ENCODE measurements at regions not wholly inside any gene's neighbourhood (a gene's known extent, or its start where the extent isn't known, plus 50 kb on each side); places are given as distances from the start of the nearest gene placed in this dataset.
"Not testable (repeated sequence)": the region's sequence is repeated elsewhere in the genome, so short reads cannot be mapped to it uniquely, and the experiment has no call there.

GRCh38 chr9:62730229-62731000 is 1540.6 kb downstream of the SPATA31A7 start:
- DNase-seq; H3K36me3 Mint-ChIP-seq (ENCODE audit: low read depth); POLR2A ChIA-PET; H3K27me3 Mint-ChIP-seq; H3K4me1 Mint-ChIP-seq; H3K27ac Mint-ChIP-seq; H3K9me3 Mint-ChIP-seq; intact Hi-C loops (cut with micrococcal nuclease); CTCF ChIA-PET; H3K4me3 Mint-ChIP-seq: not testable (repeated sequence)
- ATAC-seq (ENCODE audit: low read depth) = peak; percentile 87

GRCh38 chr9:62731015-62731414 is 1541.2 kb downstream of the SPATA31A7 start:
- H3K27me3 Mint-ChIP-seq; DNase-seq; H3K36me3 Mint-ChIP-seq (ENCODE audit: low read depth); intact Hi-C loops (cut with micrococcal nuclease); H3K27ac Mint-ChIP-seq; H3K9me3 Mint-ChIP-seq; CTCF ChIA-PET; H3K4me1 Mint-ChIP-seq; POLR2A ChIA-PET; ATAC-seq (ENCODE audit: low read depth); H3K4me3 Mint-ChIP-seq: not testable (repeated sequence)

GRCh38 chr9:62737004-62737606 is 1547.3 kb downstream of the SPATA31A7 start:
- DNase-seq; H3K27ac Mint-ChIP-seq; H3K9me3 Mint-ChIP-seq; H3K4me3 Mint-ChIP-seq; H3K27me3 Mint-ChIP-seq; CTCF ChIA-PET; intact Hi-C loops (cut with micrococcal nuclease); H3K36me3 Mint-ChIP-seq (ENCODE audit: low read depth); ATAC-seq (ENCODE audit: low read depth); H3K4me1 Mint-ChIP-seq; POLR2A ChIA-PET: not testable (repeated sequence)

- POLR2A ChIA-PET; CTCF ChIA-PET; DNase-seq; H3K36me3 Mint-ChIP-seq (ENCODE audit: low read depth); H3K4me3 Mint-ChIP-seq; ATAC-seq (ENCODE audit: low read depth); H3K4me1 Mint-ChIP-seq; intact Hi-C loops (cut with micrococcal nuclease); H3K9me3 Mint-ChIP-seq; H3K27me3 Mint-ChIP-seq; H3K27ac Mint-ChIP-seq: not testable (repeated sequence)
Measured at GRCh38 chr9:62737915-62738314, 1548.1 kb downstream of the SPATA31A7 start.

- CTCF ChIA-PET; intact Hi-C loops (cut with micrococcal nuclease); ATAC-seq (ENCODE audit: low read depth); POLR2A ChIA-PET; H3K27me3 Mint-ChIP-seq; H3K9me3 Mint-ChIP-seq; DNase-seq; H3K36me3 Mint-ChIP-seq (ENCODE audit: low read depth); H3K4me1 Mint-ChIP-seq; H3K27ac Mint-ChIP-seq; H3K4me3 Mint-ChIP-seq: not testable (repeated sequence)
Measured at GRCh38 chr9:62745774-62746529, 1556.1 kb downstream of the SPATA31A7 start.
